ENCODE measurements at regions not wholly inside any gene's neighbourhood (a gene's known extent, or its start where the extent isn't known, plus 50 kb on each side); places are given as distances from the start of the nearest gene placed in this dataset.

GRCh38 chr12:75764091-75764841 is 252.9 kb upstream of the KRR1 start:
- TF ChIP-seq REST (IDR thresholded peaks at IDR 0.05; ENCODE audit: low read depth) (no peak), CREB1 (IDR thresholded peaks at IDR 0.05; ENCODE audit: low read depth) (no peak), EGR1 (IDR thresholded peaks at IDR 0.05) (no peak), CEBPB (IDR thresholded peaks at IDR 0.05) (no peak), NFIC (IDR thresholded peaks at IDR 0.05) (0 out of 2 replicates have a peak, but pooled peaks have one; percentile 15), EP300 (IDR thresholded peaks at IDR 0.05; ENCODE audit: borderline replicate concordance) (no peak), USF1 (IDR thresholded peaks at IDR 0.05) (no peak), MAX (IDR thresholded peaks at IDR 0.05) (no peak), ZBTB7A (IDR thresholded peaks at IDR 0.05; ENCODE audit: low read depth) (no peak), YY1 (IDR thresholded peaks at IDR 0.05; ENCODE audit: low read depth) (no peak), TAF1 (IDR thresholded peaks at IDR 0.05; ENCODE audit: low read depth) (no peak), FOXM1 (IDR thresholded peaks at IDR 0.05; ENCODE audit: borderline replicate concordance, low read depth) (no peak)

Data from Ishikawa (cell line).